ENCODE measurements at regions not wholly inside any gene's neighbourhood (a gene's known extent, or its start where the extent isn't known, plus 50 kb on each side); places are given as distances from the start of the nearest gene placed in this dataset.

- no peak for TF ChIP-seq SUZ12 (IDR thresholded peaks at IDR 0.05; ENCODE audit: extremely low read depth, insufficient read depth, insufficient read length)
- no peak for TF ChIP-seq YY1 (IDR thresholded peaks at IDR 0.05; ENCODE audit: insufficient read depth, insufficient read length)
Observed at GRCh38 chr11:26245046-26245445, 86.9 kb upstream of the ANO3 start.

All from NT2/D1 (cell line).